ENCODE measurements at regions not wholly inside any gene's neighbourhood (a gene's known extent, or its start where the extent isn't known, plus 50 kb on each side); places are given as distances from the start of the nearest gene placed in this dataset.

DNA sequence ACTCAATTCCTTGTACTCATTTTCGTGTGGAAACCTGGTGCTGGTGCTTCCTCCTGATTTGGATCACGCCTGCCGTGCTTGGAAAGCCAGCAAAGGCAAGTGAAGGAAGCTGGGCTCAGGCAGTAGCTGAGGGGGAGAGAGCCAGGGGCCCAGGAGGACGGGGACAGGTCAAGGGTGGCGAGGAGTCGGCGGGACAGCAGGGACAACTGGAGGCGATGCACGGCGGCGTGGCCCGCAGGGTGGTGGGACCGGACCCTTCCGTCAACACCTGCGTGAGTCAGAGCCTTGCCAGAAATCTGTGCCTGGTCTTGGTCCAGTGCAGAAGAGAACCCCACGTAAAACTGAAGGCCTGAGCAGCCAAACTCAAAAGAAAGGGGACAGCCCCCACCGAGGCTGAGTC, 309.7 kb upstream of the SHH start:
- no peaks in the 10 kb centered on the region for H3K27me3 ChIP-seq (ENCODE audit: control insufficient read depth, insufficient read depth, low read length)
- no peak overlapping the region for H3K4me3 ChIP-seq (ENCODE audit: low read depth, low read length)
- H3K27ac ChIP-seq (ENCODE audit: low read depth, low read length) = no peak overlapping the region
- 93% methylated on average over 17 of the region's 17 CpGs for WGBS (ENCODE audit: insufficient coverage)
- no peaks in the 10 kb centered on the region for H3K9me3 ChIP-seq (ENCODE audit: control insufficient read depth, insufficient read depth, low read length)
- DNase-seq (ENCODE audit: low read depth in 4 of 6, low spot score in 6 of 6) = no peak
- H3K36me3 ChIP-seq (ENCODE audit: control insufficient read depth, insufficient read depth, low read length) = no peaks in the 10 kb centered on the region
- H3K4me1 ChIP-seq (ENCODE audit: control insufficient read depth, insufficient read depth, low read length) = no peaks in the 10 kb centered on the region

DNA sequence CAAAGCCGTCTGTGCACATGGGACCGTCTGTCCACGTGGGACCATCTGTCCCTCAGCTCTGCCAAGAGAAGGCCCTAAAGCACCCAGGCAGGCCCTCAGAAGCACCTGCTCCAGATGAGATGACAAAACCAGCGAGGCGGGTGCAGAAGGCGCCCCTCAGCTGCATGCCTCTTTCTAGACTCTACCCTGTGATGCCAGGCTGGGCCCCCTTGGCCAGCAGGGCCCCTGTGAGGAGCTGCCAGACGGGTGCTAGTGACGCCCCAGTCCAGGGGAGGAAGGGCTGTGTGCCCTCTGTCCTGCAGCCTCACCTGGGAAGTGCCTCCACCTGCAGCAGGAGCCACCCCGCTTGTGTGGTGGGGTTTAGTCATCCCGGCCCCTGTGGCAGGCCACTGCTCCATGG, 309.2 kb upstream of the SHH start:
- Histone ChIP-seq H3K4me1 (ENCODE audit: control insufficient read depth, insufficient read depth, low read length) (no peaks in the 10 kb centered on the region), H3K27ac (ENCODE audit: low read depth, low read length) (no peak overlapping the region), H3K36me3 (ENCODE audit: control insufficient read depth, insufficient read depth, low read length) (no peaks in the 10 kb centered on the region), H3K4me3 (ENCODE audit: low read depth, low read length) (no peak overlapping the region), H3K27me3 (ENCODE audit: control insufficient read depth, insufficient read depth, low read length) (no peaks in the 10 kb centered on the region), H3K9me3 (ENCODE audit: control insufficient read depth, insufficient read depth, low read length) (no peaks in the 10 kb centered on the region)
- 96% methylated on average over 9 of the region's 10 CpGs for WGBS (ENCODE audit: insufficient coverage)
- DNase-seq (ENCODE audit: low read depth in 4 of 6, low spot score in 6 of 6) = no peak

DNA sequence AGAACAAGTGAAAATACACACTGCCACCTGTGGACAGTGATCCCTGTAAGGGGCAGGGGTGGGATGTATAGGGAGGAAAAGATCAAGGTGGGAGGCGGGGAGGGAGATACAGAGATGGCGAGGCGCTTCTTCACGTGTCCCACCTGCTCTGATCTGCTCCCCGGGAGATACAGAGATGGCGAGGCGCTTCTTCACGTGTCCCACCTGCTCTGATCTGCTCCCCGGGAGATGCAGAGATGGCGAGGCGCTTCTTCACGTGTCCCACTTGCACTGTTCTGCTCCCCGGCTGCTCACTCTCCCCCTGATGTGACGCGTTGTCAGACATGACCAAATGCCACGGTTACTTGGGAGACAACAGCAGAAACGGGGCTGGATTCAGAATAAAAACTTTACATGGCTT, 308.3 kb upstream of the SHH start:
- Histone ChIP-seq H3K4me3 (ENCODE audit: low read depth, low read length) (no peak overlapping the region), H3K36me3 (ENCODE audit: control insufficient read depth, insufficient read depth, low read length) (no peaks in the 10 kb centered on the region), H3K27ac (ENCODE audit: low read depth, low read length) (no peak overlapping the region), H3K4me1 (ENCODE audit: control insufficient read depth, insufficient read depth, low read length) (no peaks in the 10 kb centered on the region), H3K27me3 (ENCODE audit: control insufficient read depth, insufficient read depth, low read length) (no peaks in the 10 kb centered on the region), H3K9me3 (ENCODE audit: control insufficient read depth, insufficient read depth, low read length) (no peaks in the 10 kb centered on the region)
- WGBS (ENCODE audit: insufficient coverage) = 97% methylated on average over 17 of the region's 17 CpGs
- DNase-seq (ENCODE audit: low read depth in 4 of 6, low spot score in 6 of 6) = no peak

DNA sequence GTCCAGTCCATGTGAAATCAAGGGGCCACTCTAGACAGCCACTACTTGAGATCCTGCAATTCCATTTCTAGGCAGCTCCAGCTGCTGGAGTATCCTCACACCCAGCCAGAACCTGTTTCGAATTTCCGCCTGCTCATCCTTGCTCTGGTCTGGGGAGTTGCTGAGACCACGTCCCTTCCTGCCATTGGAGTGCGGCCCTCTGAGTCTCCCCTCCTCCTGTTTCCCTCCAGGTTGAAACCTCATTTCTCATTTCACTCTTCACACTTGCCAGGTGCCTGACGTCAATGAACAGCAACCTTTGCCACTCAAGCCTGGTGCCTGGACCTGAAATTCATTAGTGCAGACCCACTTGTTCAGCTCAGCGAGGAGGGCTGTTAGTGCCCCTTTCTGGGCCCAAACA, 307.5 kb upstream of the SHH start:
- Histone ChIP-seq H3K4me1 (ENCODE audit: control insufficient read depth, insufficient read depth, low read length) (no peaks in the 10 kb centered on the region), H3K27ac (ENCODE audit: low read depth, low read length) (no peak overlapping the region), H3K36me3 (ENCODE audit: control insufficient read depth, insufficient read depth, low read length) (no peaks in the 10 kb centered on the region), H3K9me3 (ENCODE audit: control insufficient read depth, insufficient read depth, low read length) (no peaks in the 10 kb centered on the region), H3K4me3 (ENCODE audit: low read depth, low read length) (no peak overlapping the region), H3K27me3 (ENCODE audit: control insufficient read depth, insufficient read depth, low read length) (no peaks in the 10 kb centered on the region)
- 94% methylated on average over 5 of the region's 6 CpGs for WGBS (ENCODE audit: insufficient coverage)
- DNase-seq (ENCODE audit: low read depth in 4 of 6, low spot score in 6 of 6) = no peak

DNA sequence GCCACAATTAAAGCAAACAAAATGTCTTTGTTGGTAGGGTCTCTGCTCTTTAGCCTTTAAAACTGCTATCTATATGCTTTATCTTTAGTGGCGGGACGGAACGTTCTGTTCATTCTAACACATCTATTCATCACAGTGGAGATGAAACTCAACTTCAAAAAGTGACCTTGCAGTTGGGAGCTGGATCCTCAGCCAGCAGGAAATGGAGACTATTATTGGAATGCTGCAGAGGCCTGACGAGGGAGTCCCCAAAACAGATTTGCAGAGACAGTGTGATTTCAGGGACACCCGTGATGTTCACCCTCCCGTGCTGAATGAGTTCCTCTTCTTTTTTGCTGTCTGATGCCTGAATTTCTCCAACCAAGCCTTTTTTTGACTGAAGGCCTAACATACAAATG, 306.0 kb upstream of the SHH start:
- Histone ChIP-seq H3K27me3 (ENCODE audit: control insufficient read depth, insufficient read depth, low read length) (no peaks in the 10 kb centered on the region), H3K4me1 (ENCODE audit: control insufficient read depth, insufficient read depth, low read length) (no peaks in the 10 kb centered on the region), H3K27ac (ENCODE audit: low read depth, low read length) (no peak overlapping the region), H3K9me3 (ENCODE audit: control insufficient read depth, insufficient read depth, low read length) (no peaks in the 10 kb centered on the region), H3K36me3 (ENCODE audit: control insufficient read depth, insufficient read depth, low read length) (no peaks in the 10 kb centered on the region), H3K4me3 (ENCODE audit: low read depth, low read length) (no peak overlapping the region)
- DNase-seq (ENCODE audit: low read depth in 4 of 6, low spot score in 6 of 6) = no peak
- WGBS (ENCODE audit: insufficient coverage) = 62% methylated on average over 3 of the region's 6 CpGs

DNA sequence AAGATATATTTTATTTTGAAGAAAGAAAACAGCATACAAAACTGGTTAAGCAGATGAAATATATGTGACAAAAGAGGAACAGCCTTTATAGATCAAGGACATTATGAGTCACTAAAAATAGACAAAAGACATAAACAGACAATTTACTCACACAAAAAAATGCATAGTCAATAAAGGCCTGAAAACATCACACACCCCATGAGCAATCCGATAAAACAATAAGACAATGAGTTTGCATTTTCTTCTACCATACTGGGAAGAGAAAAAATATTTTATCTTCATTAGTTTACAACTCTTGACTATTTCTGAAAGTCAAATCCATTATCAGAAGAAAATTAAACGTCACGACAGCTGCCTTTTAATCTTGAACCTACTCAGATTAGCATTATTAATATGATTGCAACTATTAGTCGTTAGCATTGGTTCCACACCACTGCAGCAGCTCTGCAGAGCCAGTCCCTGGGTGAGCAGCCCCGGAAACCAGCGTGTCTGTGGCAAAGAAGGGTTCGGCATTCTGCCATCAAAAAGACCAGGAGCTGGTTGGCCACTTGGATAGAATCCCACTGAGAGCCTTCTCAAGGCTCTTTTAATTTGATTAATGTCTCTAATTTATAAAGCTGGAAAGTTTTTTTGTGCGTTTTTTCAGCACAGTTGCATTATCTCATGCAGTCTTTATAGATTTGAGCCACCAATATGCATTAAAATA, 305.4 kb upstream of the SHH start:
- Histone ChIP-seq H3K4me1 (ENCODE audit: control insufficient read depth, insufficient read depth, low read length) (no peaks in the 10 kb centered on the region), H3K27me3 (ENCODE audit: control insufficient read depth, insufficient read depth, low read length) (no peaks in the 10 kb centered on the region), H3K36me3 (ENCODE audit: control insufficient read depth, insufficient read depth, low read length) (no peaks in the 10 kb centered on the region), H3K27ac (ENCODE audit: low read depth, low read length) (no peak overlapping the region), H3K9me3 (ENCODE audit: control insufficient read depth, insufficient read depth, low read length) (no peaks in the 10 kb centered on the region), H3K4me3 (ENCODE audit: low read depth, low read length) (no peak overlapping the region)
- 31% methylated on average over 4 of the region's 8 CpGs for WGBS (ENCODE audit: insufficient coverage)
- DNase-seq (ENCODE audit: low read depth in 4 of 6, low spot score in 6 of 6) = peak in 4 of 6 donors; percentile 1 to 65 (median 20)

DNA sequence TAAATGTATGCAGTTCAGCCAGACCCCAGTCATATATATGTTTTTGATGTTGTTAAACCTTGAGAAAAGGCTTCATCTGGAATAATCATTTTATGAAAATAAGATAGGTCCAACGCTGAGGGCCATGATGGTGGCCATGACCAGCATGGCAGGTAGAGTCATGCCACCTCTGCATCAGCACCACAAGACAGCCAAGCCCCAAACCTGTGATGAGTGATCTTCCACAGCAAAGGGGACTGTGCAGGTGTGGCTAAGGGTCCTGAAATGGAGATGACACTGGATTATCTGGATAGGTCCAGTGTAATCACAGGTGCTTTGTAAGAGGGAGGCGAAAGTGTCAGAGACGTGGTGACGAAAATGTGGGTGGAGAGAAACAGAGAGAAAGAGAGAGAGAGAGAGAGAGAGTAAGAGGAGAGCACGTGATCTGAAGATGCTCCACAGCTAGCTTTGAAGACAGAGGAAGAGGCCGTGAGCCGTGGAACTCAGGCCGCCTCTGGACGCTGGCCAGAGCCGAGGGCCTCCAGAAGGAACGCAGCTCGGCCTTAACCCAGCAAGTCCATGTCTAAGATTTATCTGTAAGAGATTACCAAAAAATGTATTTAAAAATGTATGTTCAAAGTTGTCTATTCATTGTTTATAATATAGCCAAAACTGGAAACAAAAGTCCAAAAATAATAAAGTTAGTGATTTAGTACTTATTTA, 304.4 kb upstream of the SHH start:
- no peak overlapping the region for H3K4me3 ChIP-seq (ENCODE audit: low read depth, low read length)
- H3K4me1 ChIP-seq (ENCODE audit: control insufficient read depth, insufficient read depth, low read length) = no peaks in the 10 kb centered on the region
- WGBS (ENCODE audit: insufficient coverage) = 93% methylated on average over 4 of the region's 12 CpGs
- DNase-seq (ENCODE audit: low read depth in 4 of 6, low spot score in 6 of 6) = no peak
- no peaks in the 10 kb centered on the region for H3K9me3 ChIP-seq (ENCODE audit: control insufficient read depth, insufficient read depth, low read length)
- no peaks in the 10 kb centered on the region for H3K27me3 ChIP-seq (ENCODE audit: control insufficient read depth, insufficient read depth, low read length)
- H3K27ac ChIP-seq (ENCODE audit: low read depth, low read length) = no peak overlapping the region
- H3K36me3 ChIP-seq (ENCODE audit: control insufficient read depth, insufficient read depth, low read length) = no peaks in the 10 kb centered on the region

DNA sequence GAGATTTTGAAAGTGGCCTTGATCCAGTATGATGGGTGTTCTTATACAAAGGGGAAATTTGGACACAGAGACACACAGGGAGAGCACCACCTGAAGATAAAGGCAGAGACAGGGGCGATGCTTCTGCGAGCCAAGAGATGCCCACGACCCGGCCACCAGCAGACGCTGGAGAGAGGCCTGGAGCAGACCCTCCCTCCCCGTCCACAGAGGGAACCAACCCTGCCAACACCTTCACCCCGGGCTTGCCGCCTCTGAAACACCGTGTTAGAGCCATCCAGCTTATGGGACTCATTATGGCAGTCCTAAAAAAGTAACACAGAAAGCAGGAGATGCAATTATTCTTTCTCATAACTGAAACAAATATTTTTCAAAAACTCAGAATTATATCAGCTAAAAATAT, 303.3 kb upstream of the SHH start:
- Histone ChIP-seq H3K9me3 (ENCODE audit: control insufficient read depth, insufficient read depth, low read length) (no peaks in the 10 kb centered on the region), H3K27ac (ENCODE audit: low read depth, low read length) (no peak overlapping the region), H3K4me3 (ENCODE audit: low read depth, low read length) (no peak overlapping the region), H3K4me1 (ENCODE audit: control insufficient read depth, insufficient read depth, low read length) (no peaks in the 10 kb centered on the region), H3K36me3 (ENCODE audit: control insufficient read depth, insufficient read depth, low read length) (no peaks in the 10 kb centered on the region), H3K27me3 (ENCODE audit: control insufficient read depth, insufficient read depth, low read length) (no peaks in the 10 kb centered on the region)
- WGBS (ENCODE audit: insufficient coverage) = 91% methylated on average over 7 of the region's 9 CpGs
- DNase-seq (ENCODE audit: low read depth in 4 of 6, low spot score in 6 of 6) = no peak

DNA sequence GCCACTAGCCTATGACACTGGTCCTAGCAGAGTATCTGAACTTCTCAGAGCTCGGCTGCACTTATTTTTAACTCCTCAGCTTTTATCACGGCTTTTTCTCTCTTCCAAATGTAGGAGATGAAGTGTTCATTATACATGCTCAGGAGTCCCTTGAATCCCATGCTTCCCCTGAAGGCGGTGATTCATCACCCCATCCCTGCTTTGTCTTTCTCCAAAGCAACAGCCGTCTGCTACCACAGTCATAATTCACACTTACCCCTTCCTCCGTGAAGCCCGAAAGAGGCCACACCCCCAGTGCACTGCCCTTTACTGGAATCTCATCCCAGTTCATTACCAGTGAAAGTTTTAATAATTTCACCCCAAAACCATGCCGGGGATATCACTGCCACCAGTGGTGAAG, 301.5 kb upstream of the SHH start:
- Histone ChIP-seq H3K9me3 (ENCODE audit: control insufficient read depth, insufficient read depth, low read length) (no peaks in the 10 kb centered on the region), H3K4me1 (ENCODE audit: control insufficient read depth, insufficient read depth, low read length) (no peaks in the 10 kb centered on the region), H3K27me3 (ENCODE audit: control insufficient read depth, insufficient read depth, low read length) (no peaks in the 10 kb centered on the region), H3K4me3 (ENCODE audit: low read depth, low read length) (no peak overlapping the region), H3K36me3 (ENCODE audit: control insufficient read depth, insufficient read depth, low read length) (no peaks in the 10 kb centered on the region), H3K27ac (ENCODE audit: low read depth, low read length) (no peak overlapping the region)
- no peak for DNase-seq (ENCODE audit: low read depth in 4 of 6, low spot score in 6 of 6)
- 15% methylated on average over 4 of the region's 7 CpGs for WGBS (ENCODE audit: insufficient coverage)

DNA sequence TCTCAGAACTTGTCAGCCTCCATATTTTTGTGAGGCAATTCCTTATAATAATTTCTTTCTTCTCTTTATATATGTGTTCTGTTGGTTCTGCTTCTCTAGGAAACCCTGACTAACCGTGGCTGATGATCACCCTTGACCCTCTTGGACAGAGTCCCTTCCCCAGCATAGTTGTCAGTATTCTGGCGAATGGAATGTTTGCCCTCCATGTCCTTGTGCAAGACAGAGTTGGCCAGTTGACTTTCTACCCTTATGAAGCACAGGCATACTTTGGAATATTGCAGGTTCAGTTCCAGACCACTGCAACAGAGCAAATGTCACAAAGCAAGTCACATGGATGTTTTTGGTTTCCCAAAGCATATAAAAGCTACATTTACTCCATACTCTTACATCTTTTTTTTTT, 297.7 kb upstream of the SHH start:
- Histone ChIP-seq H3K9me3 (ENCODE audit: control insufficient read depth, insufficient read depth, low read length) (no peaks in the 10 kb centered on the region), H3K4me1 (ENCODE audit: control insufficient read depth, insufficient read depth, low read length) (peaks cover 4% of the 10 kb centered on the region), H3K36me3 (ENCODE audit: control insufficient read depth, insufficient read depth, low read length) (no peaks in the 10 kb centered on the region), H3K27me3 (ENCODE audit: control insufficient read depth, insufficient read depth, low read length) (no peaks in the 10 kb centered on the region), H3K27ac (ENCODE audit: low read depth, low read length) (no peak overlapping the region), H3K4me3 (ENCODE audit: low read depth, low read length) (no peak overlapping the region)
- DNase-seq (ENCODE audit: low read depth in 4 of 6, low spot score in 6 of 6) = no peak
- 88% methylated on average over 2 of the region's 2 CpGs for WGBS (ENCODE audit: insufficient coverage)

Data from spinal cord (tissue), 9 donors.